SK-N-SH (cell line): ENCODE measurements at regions not wholly inside any gene's neighbourhood (a gene's known extent, or its start where the extent isn't known, plus 50 kb on each side); places are given as distances from the start of the nearest gene placed in this dataset.

ENCODE experiments used
- CTCF ChIA-PET: fragments of 300-600, 350-600 bp; formaldehyde crosslinking; extraction: SDS; loops from one replicate; lab custom pipeline; 2021; lab: Yijun Ruan, JAX
- POLR2A ChIA-PET: fragments of 350-600 bp; sonication (Branson Sonifier 250); formaldehyde crosslinking; extraction: SDS; loops from one replicate; lab custom pipeline; 2020; ENCODE audit warnings: antibody characterized with exemption, inconsistent platforms; lab: Yijun Ruan, JAX
- DNase-seq: peaks from one replicate; pipeline ENCODE4 v3.0.0; 2012
- H2AFZ ChIP-seq: fragments of 200-600 bp; sonication (generic); 2 replicates; pipeline ENCODE4 v1.8.1; 2016; ENCODE audit warnings: antibody characterized with exemption, mild to moderate bottlenecking, low read depth
- H3F3A ChIP-seq: fragments of 200-600 bp; sonication (generic); replicated peaks from 2 replicates; pipeline ENCODE3; 2016; ENCODE audit warnings: antibody characterized with exemption, mild to moderate bottlenecking; ENCODE audit not compliant: insufficient read depth
- H3K27ac ChIP-seq, 2 experiments: fragments of 200-500 bp in 1 of 2; fragments of 200-600 bp in 1 of 2; sonication (Bioruptor generic) in 1 of 2; sonication (generic), shearing (Covaris generic) in 1 of 2; 2 replicates each; pipeline versions ENCODE4 v1.5.1 to v1.6.1; 2014 to 2016; ENCODE audit warnings: low read depth in 2 of 2, inconsistent platforms in 1 of 2, low read length in 1 of 2, mild to moderate bottlenecking in 1 of 2, mixed read lengths in 1 of 2
- H3K27me3 ChIP-seq: fragments of 200-600 bp; sonication (generic), shearing (Covaris generic); 2 replicates; pipeline ENCODE4 v1.6.1; 2016; ENCODE audit warnings: mixed run types; ENCODE audit not compliant: insufficient read depth
- H3K36me3 ChIP-seq, 2 experiments: fragments of 200-500 bp in 1 of 2; fragments of 200-600 bp in 1 of 2; sonication (Bioruptor generic) in 1 of 2; sonication (generic) in 1 of 2; replicated peaks in 1 of 2; 2 replicates each; pipeline versions ENCODE3 to v1.5.1; 2014 to 2016; ENCODE audit warnings: low read length in 1 of 2, mild to moderate bottlenecking in 1 of 2; ENCODE audit not compliant: insufficient read depth in 2 of 2, control insufficient read depth in 1 of 2
- H3K4me1 ChIP-seq, 2 experiments: fragments of 200-500 bp in 1 of 2; fragments of 200-600 bp in 1 of 2; sonication (Bioruptor generic) in 1 of 2; sonication (generic), shearing (Covaris generic) in 1 of 2; 2 replicates each; pipeline versions ENCODE4 v1.5.1 to v1.6.1; 2014 to 2016; ENCODE audit warnings: low read depth in 1 of 2, low read length in 1 of 2, mixed run types in 1 of 2; ENCODE audit not compliant: insufficient read depth in 2 of 2, control insufficient read depth in 1 of 2
- H3K4me2 ChIP-seq: fragments of 200-600 bp; sonication (generic), shearing (Covaris generic); 2 replicates; pipeline ENCODE4 v1.6.1; 2017; ENCODE audit warnings: mixed run types
- H3K4me3 ChIP-seq, 2 experiments: fragments of 200-500 bp in 1 of 2; fragments of 200-600 bp in 1 of 2; sonication (Bioruptor generic) in 1 of 2; sonication (generic), shearing (Covaris generic) in 1 of 2; 2 replicates each; pipeline versions ENCODE4 v1.5.1 to v1.8.1; 2014 to 2016; ENCODE audit warnings: low read depth in 2 of 2, inconsistent platforms in 1 of 2, low read length in 1 of 2, mild to moderate bottlenecking in 1 of 2, mixed read lengths in 1 of 2, moderate library complexity in 1 of 2
- H3K79me2 ChIP-seq: fragments of 200-600 bp; sonication (generic); 2 replicates; pipeline ENCODE4 v1.8.1; 2017; ENCODE audit warnings: mild to moderate bottlenecking; ENCODE audit not compliant: insufficient read depth
- H3K9ac ChIP-seq: fragments of 200-600 bp; sonication (generic); 2 replicates; pipeline ENCODE4 v1.6.1; 2017; ENCODE audit warnings: mixed run types
- H3K9me2 ChIP-seq: fragments of 200-600 bp; sonication (generic); 2 replicates; pipeline ENCODE4 v1.6.1; 2017; ENCODE audit warnings: mixed run types
- H3K9me3 ChIP-seq: fragments of 200-600 bp; sonication (generic); 2 replicates; pipeline ENCODE4 v1.6.1; 2017; ENCODE audit warnings: mixed run types, mild to moderate bottlenecking, moderate library complexity
- H4K20me1 ChIP-seq: fragments of 200-600 bp; sonication (generic); 2 replicates; pipeline ENCODE4 v1.6.1; 2017; ENCODE audit warnings: mild to moderate bottlenecking, mixed run types; ENCODE audit not compliant: insufficient read depth
- CHD2 ChIP-seq: fragments of 150-350 bp; IDR thresholded peaks from 2 replicates; pipeline ENCODE4 v1.6.1; 2018; ENCODE audit warnings: low read length; ENCODE audit not compliant: partially characterized antibody
- EP300 ChIP-seq, 2 experiments: IDR thresholded peaks; 2 replicates each; pipeline versions ENCODE4 v1.4.0 to v1.6.1; 2012; ENCODE audit warnings: borderline replicate concordance in 1 of 2, low read depth in 1 of 2, low read length in 1 of 2
- EZH2phosphoT487 ChIP-seq: fragments of 200-600 bp; sonication (generic); IDR thresholded peaks from 2 replicates; pipeline ENCODE4 v1.6.1; 2017; ENCODE audit warnings: low read depth, mixed run types, mild to moderate bottlenecking, antibody characterized with exemption, moderate library complexity, borderline replicate concordance
- JUND ChIP-seq: IDR thresholded peaks from 2 replicates; pipeline ENCODE4 v1.4.0; 2012
- MEF2A ChIP-seq: IDR thresholded peaks from 2 replicates; pipeline ENCODE4 v1.4.0; 2012; ENCODE audit warnings: low read depth, borderline replicate concordance
- MXI1 ChIP-seq: IDR thresholded peaks from 2 replicates; pipeline ENCODE4 v1.6.1; 2012; ENCODE audit warnings: mild to moderate bottlenecking, low read depth, low read length, improper control_type of control experiment
- NFIC ChIP-seq: IDR thresholded peaks from 2 replicates; pipeline ENCODE4 v1.4.0; 2012; ENCODE audit warnings: borderline replicate concordance
- POLR2AphosphoS5 ChIP-seq: IDR thresholded peaks from 2 replicates; pipeline ENCODE4 v1.6.1; 2012; ENCODE audit warnings: low read depth, low read length
- RCOR1 ChIP-seq: fragments of 150-350 bp; IDR thresholded peaks from 2 replicates; pipeline ENCODE4 v1.6.1; 2017; ENCODE audit warnings: antibody characterized with exemption, low read length
- RFX5 ChIP-seq: IDR thresholded peaks from 2 replicates; pipeline ENCODE4 v1.6.1; 2012; ENCODE audit warnings: mild to moderate bottlenecking, improper control_type of control experiment, low read length
- SIN3A ChIP-seq: IDR thresholded peaks from 2 replicates; pipeline ENCODE4 v1.6.1; 2012; ENCODE audit warnings: low read depth, mild to moderate bottlenecking, low read length, moderate library complexity, borderline replicate concordance
- SMC3 ChIP-seq: IDR thresholded peaks from 2 replicates; pipeline ENCODE4 v1.6.1; 2012; ENCODE audit warnings: low read depth, low read length, improper control_type of control experiment
- TAF1 ChIP-seq: IDR thresholded peaks from 2 replicates; pipeline ENCODE4 v1.6.1; 2012; ENCODE audit warnings: low read depth, mild to moderate bottlenecking, low read length, moderate library complexity, borderline replicate concordance
- TCF12 ChIP-seq: IDR thresholded peaks from 2 replicates; pipeline ENCODE4 v1.4.0; 2012
- YY1 ChIP-seq: IDR thresholded peaks from 2 replicates; pipeline ENCODE4 v1.4.0; 2012; ENCODE audit warnings: low read depth, mild to moderate bottlenecking
- WGBS: methylation state at CpG from one replicate; pipeline ENCODE4 v1.1.6; 2017; ENCODE audit warnings: low lambda C conversion rate; 5-methylcytosine and 5-hydroxymethylcytosine counted together
- TF ChIP-seq, protein P1 (sequence below): IDR thresholded peaks from 2 replicates; pipeline ENCODE4 v1.6.1; 2012; ENCODE audit warnings: mild to moderate bottlenecking, low read depth, low read length, moderate library complexity
- TF ChIP-seq, protein P2 (sequence below): fragments of 200-600 bp; sonication (generic); IDR thresholded peaks from 2 replicates; pipeline ENCODE4 v1.6.1; 2017; ENCODE audit warnings: antibody characterized with exemption, mild to moderate bottlenecking, moderate library complexity
- TF ChIP-seq, protein P3 (sequence below): fragments of 150-350 bp; IDR thresholded peaks from 2 replicates; pipeline ENCODE4 v1.6.1; 2017; ENCODE audit warnings: antibody characterized with exemption, low read length, low read depth, borderline replicate concordance
- TF ChIP-seq, protein P4 (sequence below): IDR thresholded peaks from 2 replicates; pipeline ENCODE4 v1.4.0; 2012; ENCODE audit warnings: low read depth

DNA sequence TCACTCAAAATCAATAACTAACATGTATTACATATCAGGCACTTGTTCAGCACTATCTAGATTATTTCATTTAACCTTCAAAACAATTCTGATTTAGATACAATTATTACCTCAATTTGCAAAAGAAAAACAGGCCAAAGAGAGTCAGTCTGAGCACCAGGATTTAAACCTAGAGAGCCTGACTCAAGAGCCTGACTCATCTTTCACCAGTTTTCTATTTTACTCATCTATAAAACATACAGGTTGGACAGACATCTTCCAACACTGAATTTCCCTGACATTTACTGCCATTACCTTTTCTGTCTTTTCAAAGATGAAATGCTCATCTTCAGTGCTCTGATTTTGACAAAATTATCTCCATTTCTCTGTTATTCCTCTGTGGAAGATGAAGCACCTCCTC lies 116.5 kb downstream of the MRPL39 start:
- Histone ChIP-seq H3F3A (no peaks in the 10 kb centered on the region), H4K20me1 (no peaks in the 10 kb centered on the region), H3K9me3 (no peaks in the 10 kb centered on the region), H2AFZ (no peak overlapping the region), H3K9me2 (no peaks in the 10 kb centered on the region), H3K27me3 (no peaks in the 10 kb centered on the region), H3K4me3 (no peak overlapping the region), H3K27ac (no peak overlapping the region), H3K79me2 (no peaks in the 10 kb centered on the region), H3K9ac (no peak overlapping the region), H3K4me2 (no peak overlapping the region), H3K36me3 (no peaks in the 10 kb centered on the region), H3K4me1 (peaks cover 0 to 3% of the 10 kb centered on the region in 2 experiments; a peak in 1 of 4 replicates)
- ChIA-PET CTCF (no interaction called here), POLR2A (interaction anchor here (0.6 kb wide), 1 partner anchor 1405 kb away, joined by 3 read pairs; no protein-coding TSS in a partner anchor)
- DNase-seq = no peak
- TF ChIP-seq, protein P1, sequence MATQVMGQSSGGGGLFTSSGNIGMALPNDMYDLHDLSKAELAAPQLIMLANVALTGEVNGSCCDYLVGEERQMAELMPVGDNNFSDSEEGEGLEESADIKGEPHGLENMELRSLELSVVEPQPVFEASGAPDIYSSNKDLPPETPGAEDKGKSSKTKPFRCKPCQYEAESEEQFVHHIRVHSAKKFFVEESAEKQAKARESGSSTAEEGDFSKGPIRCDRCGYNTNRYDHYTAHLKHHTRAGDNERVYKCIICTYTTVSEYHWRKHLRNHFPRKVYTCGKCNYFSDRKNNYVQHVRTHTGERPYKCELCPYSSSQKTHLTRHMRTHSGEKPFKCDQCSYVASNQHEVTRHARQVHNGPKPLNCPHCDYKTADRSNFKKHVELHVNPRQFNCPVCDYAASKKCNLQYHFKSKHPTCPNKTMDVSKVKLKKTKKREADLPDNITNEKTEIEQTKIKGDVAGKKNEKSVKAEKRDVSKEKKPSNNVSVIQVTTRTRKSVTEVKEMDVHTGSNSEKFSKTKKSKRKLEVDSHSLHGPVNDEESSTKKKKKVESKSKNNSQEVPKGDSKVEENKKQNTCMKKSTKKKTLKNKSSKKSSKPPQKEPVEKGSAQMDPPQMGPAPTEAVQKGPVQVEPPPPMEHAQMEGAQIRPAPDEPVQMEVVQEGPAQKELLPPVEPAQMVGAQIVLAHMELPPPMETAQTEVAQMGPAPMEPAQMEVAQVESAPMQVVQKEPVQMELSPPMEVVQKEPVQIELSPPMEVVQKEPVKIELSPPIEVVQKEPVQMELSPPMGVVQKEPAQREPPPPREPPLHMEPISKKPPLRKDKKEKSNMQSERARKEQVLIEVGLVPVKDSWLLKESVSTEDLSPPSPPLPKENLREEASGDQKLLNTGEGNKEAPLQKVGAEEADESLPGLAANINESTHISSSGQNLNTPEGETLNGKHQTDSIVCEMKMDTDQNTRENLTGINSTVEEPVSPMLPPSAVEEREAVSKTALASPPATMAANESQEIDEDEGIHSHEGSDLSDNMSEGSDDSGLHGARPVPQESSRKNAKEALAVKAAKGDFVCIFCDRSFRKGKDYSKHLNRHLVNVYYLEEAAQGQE = no peak
- TF ChIP-seq YY1 (no peak), NFIC (no peak), TAF1 (no peak), POLR2AphosphoS5 (no peak), EZH2phosphoT487 (no peak), JUND (no peak), MXI1 (no peak), MEF2A (no peak), SMC3 (no peak), EP300 (IDR thresholded peaks at IDR 0.05; ENCODE audit: borderline replicate concordance in 1 of 2, low read depth in 1 of 2, low read length in 1 of 2) (no peak)
- TF ChIP-seq, protein P2, sequence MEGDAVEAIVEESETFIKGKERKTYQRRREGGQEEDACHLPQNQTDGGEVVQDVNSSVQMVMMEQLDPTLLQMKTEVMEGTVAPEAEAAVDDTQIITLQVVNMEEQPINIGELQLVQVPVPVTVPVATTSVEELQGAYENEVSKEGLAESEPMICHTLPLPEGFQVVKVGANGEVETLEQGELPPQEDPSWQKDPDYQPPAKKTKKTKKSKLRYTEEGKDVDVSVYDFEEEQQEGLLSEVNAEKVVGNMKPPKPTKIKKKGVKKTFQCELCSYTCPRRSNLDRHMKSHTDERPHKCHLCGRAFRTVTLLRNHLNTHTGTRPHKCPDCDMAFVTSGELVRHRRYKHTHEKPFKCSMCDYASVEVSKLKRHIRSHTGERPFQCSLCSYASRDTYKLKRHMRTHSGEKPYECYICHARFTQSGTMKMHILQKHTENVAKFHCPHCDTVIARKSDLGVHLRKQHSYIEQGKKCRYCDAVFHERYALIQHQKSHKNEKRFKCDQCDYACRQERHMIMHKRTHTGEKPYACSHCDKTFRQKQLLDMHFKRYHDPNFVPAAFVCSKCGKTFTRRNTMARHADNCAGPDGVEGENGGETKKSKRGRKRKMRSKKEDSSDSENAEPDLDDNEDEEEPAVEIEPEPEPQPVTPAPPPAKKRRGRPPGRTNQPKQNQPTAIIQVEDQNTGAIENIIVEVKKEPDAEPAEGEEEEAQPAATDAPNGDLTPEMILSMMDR = no peak

DNA sequence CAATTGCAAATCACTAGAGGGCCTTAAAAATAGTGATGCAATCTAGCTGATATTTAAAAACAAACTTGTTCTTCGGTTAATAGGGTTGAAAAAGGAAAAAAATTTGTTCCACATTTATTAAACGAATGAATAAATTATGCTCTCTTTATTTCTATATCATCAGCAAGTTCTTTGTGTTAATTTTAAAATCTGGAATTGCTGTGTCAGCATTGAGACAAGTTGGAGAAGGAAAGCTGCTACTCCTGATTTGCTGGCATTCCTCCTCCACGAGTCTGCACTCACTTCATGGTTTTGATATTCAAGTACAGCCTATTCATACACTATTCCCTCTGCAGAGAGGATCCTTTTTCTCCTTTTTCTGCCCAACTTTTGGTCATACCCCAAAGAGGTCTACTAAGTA lies 117.6 kb downstream of the MRPL39 start:
- H3K4me2 ChIP-seq = no peak overlapping the region
- no peaks in the 10 kb centered on the region for H3K27me3 ChIP-seq
- 42% methylated on average over 3 of the region's 3 CpGs for WGBS
- CTCF ChIA-PET = no interaction called here
- no peaks in the 10 kb centered on the region for H3F3A ChIP-seq
- no peak for DNase-seq
- no peaks in the 10 kb centered on the region for H4K20me1 ChIP-seq
- H2AFZ ChIP-seq = no peak overlapping the region
- POLR2A ChIA-PET = no interaction called here
- H3K27ac ChIP-seq = no peak overlapping the region
- H3K4me3 ChIP-seq = no peak overlapping the region
- H3K79me2 ChIP-seq = no peaks in the 10 kb centered on the region
- H3K9me2 ChIP-seq = no peaks in the 10 kb centered on the region
- H3K9me3 ChIP-seq = no peaks in the 10 kb centered on the region
- H3K4me1 ChIP-seq = peaks cover 0 to 3% of the 10 kb centered on the region in 2 experiments; a peak in 1 of 4 replicates
- no peaks in the 10 kb centered on the region for H3K36me3 ChIP-seq
- H3K9ac ChIP-seq = no peak overlapping the region
- TF ChIP-seq SMC3 (no peak), NFIC (no peak), MEF2A (no peak), SIN3A (no peak), RFX5 (no peak), RCOR1 (no peak), CHD2 (no peak), TCF12 (no peak)
- TF ChIP-seq, protein P3, sequence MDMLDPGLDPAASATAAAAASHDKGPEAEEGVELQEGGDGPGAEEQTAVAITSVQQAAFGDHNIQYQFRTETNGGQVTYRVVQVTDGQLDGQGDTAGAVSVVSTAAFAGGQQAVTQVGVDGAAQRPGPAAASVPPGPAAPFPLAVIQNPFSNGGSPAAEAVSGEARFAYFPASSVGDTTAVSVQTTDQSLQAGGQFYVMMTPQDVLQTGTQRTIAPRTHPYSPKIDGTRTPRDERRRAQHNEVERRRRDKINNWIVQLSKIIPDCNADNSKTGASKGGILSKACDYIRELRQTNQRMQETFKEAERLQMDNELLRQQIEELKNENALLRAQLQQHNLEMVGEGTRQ = no peak
- TF ChIP-seq, protein P4, sequence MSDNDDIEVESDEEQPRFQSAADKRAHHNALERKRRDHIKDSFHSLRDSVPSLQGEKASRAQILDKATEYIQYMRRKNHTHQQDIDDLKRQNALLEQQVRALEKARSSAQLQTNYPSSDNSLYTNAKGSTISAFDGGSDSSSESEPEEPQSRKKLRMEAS = no peak
- TF ChIP-seq, protein P2 = no peak
